ENCODE measurements at regions not wholly inside any gene's neighbourhood (a gene's known extent, or its start where the extent isn't known, plus 50 kb on each side); places are given as distances from the start of the nearest gene placed in this dataset.

DNA sequence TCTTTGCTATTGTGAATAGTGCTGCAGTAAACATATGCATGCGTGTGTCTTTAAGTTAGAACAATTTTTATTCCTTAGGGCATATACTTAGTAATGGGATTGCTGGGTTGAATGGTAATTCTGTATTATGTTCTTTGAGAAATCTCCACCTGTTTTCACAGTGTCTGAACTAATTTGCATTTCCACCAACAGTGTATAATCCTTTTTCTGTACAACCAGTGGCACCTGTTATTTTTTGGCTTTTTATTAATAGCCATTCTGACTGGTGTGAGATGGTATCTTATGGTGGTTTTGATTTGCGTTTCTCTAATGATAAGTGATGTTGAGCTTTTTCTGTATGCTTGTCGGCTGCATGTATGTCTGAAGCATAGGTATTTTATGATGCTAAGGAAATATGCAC is 820.8 kb upstream of the MAP3K7 start:
- in situ Hi-C loops (cut with HindIII; ENCODE audit: low sequenced_read_pairs) = no loop called here
- no peak for DNase-seq (ENCODE audit: low read depth, low spot score)
- TF ChIP-seq, protein P1, sequence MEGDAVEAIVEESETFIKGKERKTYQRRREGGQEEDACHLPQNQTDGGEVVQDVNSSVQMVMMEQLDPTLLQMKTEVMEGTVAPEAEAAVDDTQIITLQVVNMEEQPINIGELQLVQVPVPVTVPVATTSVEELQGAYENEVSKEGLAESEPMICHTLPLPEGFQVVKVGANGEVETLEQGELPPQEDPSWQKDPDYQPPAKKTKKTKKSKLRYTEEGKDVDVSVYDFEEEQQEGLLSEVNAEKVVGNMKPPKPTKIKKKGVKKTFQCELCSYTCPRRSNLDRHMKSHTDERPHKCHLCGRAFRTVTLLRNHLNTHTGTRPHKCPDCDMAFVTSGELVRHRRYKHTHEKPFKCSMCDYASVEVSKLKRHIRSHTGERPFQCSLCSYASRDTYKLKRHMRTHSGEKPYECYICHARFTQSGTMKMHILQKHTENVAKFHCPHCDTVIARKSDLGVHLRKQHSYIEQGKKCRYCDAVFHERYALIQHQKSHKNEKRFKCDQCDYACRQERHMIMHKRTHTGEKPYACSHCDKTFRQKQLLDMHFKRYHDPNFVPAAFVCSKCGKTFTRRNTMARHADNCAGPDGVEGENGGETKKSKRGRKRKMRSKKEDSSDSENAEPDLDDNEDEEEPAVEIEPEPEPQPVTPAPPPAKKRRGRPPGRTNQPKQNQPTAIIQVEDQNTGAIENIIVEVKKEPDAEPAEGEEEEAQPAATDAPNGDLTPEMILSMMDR (IDR thresholded peaks at IDR 0.05; ENCODE audit: low read depth, low read length) = no peak
- H3K4me3 ChIP-seq (ENCODE audit: low read depth, low read length) = no peak overlapping the region

DNA sequence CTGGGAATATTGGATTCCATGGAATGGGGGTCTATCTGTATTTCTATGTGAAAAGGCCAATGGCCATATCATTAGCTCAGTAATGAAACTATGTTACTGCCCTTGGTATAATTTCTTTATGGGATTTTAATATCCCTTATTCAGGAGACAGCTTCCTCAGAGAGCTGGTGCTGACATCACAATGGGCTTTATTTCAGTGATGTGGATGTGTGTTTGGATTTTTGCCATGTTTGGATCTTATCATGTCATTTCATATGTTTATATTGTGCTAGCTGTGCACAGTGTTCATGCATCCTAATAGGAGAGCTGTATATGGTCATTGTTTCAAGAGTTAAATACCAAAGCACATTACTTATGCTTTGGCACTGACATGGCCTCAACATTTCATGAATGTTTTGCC is 806.1 kb upstream of the MAP3K7 start:
- TF ChIP-seq, protein P1 (IDR thresholded peaks at IDR 0.05; ENCODE audit: low read depth, low read length) = no peak
- no peak overlapping the region for H3K4me3 ChIP-seq (ENCODE audit: low read depth, low read length)
- DNase-seq (ENCODE audit: low read depth, low spot score) = no peak
- in situ Hi-C loops (cut with HindIII; ENCODE audit: low sequenced_read_pairs) = no loop called here

DNA sequence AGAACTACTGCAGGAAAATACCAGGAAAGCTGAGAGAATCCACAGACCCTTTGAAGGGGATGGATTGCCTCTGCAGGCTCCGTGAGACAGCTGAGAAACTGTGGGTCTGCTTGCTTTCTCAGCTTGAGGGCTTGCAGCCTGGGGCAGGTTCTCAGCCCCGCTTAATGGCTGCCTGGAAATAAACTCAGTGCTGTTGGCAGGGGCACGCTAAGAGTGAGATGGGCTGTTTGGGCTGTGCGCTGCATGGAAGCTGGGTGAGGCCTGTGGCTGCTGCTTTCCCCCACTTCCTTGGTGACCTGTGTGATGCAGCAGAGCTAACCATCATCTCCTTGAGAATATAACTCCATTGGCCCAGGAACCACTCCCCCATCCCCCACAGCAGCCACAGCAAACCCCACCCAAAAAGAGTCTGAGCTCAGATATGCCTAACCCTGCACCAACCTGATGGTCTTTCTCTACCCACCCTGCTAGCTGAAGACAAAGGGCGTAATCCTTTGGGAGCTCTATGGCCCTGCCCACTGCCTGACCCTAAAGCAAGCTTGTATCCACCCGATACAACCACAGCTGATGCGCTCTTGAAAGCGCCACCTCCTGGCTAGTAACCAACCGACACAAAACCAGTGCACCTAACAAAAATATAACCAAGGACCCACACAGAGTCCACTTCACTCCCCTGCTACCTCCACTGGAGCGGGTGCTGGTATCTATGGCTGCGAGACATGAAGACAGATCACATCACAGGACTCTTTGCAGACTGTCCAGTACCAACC is 800.6 kb upstream of the MAP3K7 start:
- DNase-seq (ENCODE audit: low read depth, low spot score) = no peak
- TF ChIP-seq, protein P1 (IDR thresholded peaks at IDR 0.05; ENCODE audit: low read depth, low read length) = no peak
- in situ Hi-C loops (cut with HindIII; ENCODE audit: low sequenced_read_pairs) = no loop called here
- no peak overlapping the region for H3K4me3 ChIP-seq (ENCODE audit: low read depth, low read length)

DNA sequence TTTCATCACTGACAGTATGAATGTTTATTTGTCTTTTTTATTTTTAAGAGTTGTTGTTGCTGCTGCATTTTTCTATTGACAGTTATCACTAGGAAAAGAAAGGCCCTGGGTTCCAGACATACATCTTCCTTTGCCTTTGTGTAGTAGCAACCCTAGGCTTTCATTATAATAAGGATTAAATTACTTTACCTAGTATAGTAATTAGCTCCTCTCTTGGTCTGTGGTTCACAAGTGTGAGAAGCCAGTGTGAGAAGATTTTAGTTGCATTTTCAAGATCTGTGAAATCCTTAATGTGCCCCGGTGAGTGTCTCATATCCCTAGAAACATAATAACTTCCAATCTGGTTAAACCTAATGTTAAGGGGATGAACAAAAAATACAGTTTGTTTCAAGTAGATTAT is 799.3 kb upstream of the MAP3K7 start:
- in situ Hi-C loops (cut with HindIII; ENCODE audit: low sequenced_read_pairs) = no loop called here
- no peak for DNase-seq (ENCODE audit: low read depth, low spot score)

DNA sequence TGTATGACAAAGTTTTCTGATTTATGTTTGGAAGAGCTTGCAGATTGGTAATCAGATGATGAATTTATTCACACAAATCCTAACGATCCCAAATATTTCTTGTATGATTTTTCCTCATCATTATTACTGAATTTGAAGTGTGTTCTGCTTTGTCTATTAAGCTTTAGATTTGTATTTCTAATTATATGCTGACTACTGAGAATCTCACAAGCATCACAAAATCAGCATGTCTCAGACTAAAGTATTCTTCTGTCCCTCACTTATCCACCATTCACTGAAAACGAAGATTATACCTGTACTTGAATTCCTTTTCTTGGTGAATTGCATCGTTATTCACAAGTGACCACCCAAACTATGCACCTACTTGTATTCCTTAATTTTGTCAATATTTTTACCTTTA is 796.3 kb upstream of the MAP3K7 start:
- no peak overlapping the region for H3K4me3 ChIP-seq (ENCODE audit: low read depth, low read length)
- TF ChIP-seq, protein P1 (IDR thresholded peaks at IDR 0.05; ENCODE audit: low read depth, low read length) = no peak
- no peak for DNase-seq (ENCODE audit: low read depth, low spot score)
- in situ Hi-C loops (cut with HindIII; ENCODE audit: low sequenced_read_pairs) = no loop called here

More for the DNA sequence above, 799.3 kb upstream of the MAP3K7 start:
- TF ChIP-seq, protein P1 (IDR thresholded peaks at IDR 0.05; ENCODE audit: low read depth, low read length) = no peak
- no peak overlapping the region for H3K4me3 ChIP-seq (ENCODE audit: low read depth, low read length)

DNA sequence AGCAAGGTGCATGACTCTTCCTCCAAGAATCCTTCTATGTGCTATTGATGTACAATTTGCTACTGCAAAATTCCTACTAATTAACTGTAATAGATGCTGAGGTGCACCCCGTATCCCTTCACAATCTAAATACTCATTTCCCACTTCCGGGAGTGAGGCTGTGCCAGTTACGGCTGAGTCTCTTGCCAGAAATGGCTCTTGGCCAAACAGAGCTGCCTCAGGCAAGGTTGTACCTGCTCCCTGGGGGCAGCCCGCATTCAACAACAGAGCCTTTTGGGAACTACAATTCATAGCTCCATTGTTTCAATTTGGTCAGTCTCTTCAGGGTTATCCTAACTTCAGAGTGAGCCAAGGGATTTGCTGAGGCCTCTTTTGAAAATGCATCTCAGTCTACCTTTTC is 789.8 kb upstream of the MAP3K7 start:
- no peak overlapping the region for H3K4me3 ChIP-seq (ENCODE audit: low read depth, low read length)
- no peak for DNase-seq (ENCODE audit: low read depth, low spot score)
- TF ChIP-seq, protein P1 (IDR thresholded peaks at IDR 0.05; ENCODE audit: low read depth, low read length) = no peak
- in situ Hi-C loops (cut with HindIII; ENCODE audit: low sequenced_read_pairs) = no loop called here

Measured in astrocyte of the spinal cord (primary cell).